ENCODE measurements at regions not wholly inside any gene's neighbourhood (a gene's known extent, or its start where the extent isn't known, plus 50 kb on each side); places are given as distances from the start of the nearest gene placed in this dataset.

DNA sequence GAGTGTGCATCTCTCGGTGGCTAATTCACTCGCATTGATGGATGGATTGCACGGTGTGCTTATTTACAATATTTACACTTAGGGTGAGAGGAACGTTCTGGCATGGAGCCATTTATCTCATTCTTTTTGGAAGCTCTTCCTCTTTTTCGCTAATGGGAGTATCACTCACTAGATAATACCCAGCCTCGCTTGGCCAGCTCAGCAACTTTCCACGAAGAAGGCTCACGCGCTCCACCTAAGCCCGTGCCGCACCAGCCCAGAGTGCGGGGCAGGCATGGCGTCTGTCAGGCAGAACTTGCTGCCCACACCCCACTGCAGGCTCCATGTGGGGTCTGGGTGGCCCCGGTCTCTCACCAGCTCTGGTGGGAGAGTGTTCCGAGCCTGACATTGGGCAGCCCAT lies 484.9 kb downstream of the NPHP4 start:
- DNase-seq (ENCODE audit: low read depth), result no peak
- TF ChIP-seq, protein P1, sequence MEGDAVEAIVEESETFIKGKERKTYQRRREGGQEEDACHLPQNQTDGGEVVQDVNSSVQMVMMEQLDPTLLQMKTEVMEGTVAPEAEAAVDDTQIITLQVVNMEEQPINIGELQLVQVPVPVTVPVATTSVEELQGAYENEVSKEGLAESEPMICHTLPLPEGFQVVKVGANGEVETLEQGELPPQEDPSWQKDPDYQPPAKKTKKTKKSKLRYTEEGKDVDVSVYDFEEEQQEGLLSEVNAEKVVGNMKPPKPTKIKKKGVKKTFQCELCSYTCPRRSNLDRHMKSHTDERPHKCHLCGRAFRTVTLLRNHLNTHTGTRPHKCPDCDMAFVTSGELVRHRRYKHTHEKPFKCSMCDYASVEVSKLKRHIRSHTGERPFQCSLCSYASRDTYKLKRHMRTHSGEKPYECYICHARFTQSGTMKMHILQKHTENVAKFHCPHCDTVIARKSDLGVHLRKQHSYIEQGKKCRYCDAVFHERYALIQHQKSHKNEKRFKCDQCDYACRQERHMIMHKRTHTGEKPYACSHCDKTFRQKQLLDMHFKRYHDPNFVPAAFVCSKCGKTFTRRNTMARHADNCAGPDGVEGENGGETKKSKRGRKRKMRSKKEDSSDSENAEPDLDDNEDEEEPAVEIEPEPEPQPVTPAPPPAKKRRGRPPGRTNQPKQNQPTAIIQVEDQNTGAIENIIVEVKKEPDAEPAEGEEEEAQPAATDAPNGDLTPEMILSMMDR (IDR thresholded peaks at IDR 0.05; ENCODE audit: control insufficient read depth, extremely low read depth, insufficient read depth), result no peak
- no peak overlapping the region for H3K4me3 ChIP-seq (ENCODE audit: low read depth, low read length)

DNA sequence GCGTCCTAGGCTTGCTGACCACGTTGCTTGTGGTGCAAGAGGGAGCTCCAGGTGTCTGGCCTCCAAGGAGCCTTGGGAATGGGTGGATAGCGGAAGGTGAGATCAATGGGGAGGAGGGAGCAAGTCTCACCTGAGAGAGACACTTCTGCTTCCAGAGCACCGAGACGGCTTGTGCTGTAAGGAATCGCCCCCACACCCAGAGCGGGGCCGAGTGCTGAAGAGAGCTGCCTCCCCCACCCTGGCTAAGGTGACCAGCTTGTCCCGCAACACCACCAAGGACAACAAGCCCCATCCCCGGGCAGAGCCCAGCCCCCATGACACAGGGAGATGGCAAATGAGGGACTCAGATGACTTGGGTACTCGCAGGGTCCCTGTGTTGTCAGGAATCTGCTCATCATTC lies 485.6 kb downstream of the NPHP4 start:
- no peak overlapping the region for H3K4me3 ChIP-seq (ENCODE audit: low read depth, low read length)
- TF ChIP-seq, protein P1 (IDR thresholded peaks at IDR 0.05; ENCODE audit: control insufficient read depth, extremely low read depth, insufficient read depth), result no peak
- no peak for DNase-seq (ENCODE audit: low read depth)

DNA sequence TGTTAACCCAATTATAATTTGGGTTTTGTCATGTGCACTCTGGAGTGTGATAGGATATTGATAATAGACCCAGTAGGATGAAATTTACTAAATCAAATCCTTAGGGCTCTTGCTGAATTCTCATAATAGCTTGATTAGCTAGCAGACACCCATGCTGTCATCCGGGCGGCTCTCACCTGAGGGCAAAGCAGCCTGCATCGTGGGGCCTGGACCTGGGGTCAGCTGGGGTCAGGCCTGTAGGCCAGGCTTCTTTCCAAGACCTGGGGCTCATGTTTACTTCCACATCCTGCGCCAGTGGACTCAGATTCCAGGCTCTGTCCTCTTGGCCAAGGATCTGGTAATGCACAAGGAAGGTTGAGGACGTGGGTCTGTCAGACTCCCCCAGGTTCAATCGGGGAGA lies 486.3 kb downstream of the NPHP4 start:
- TF ChIP-seq, protein P1 (IDR thresholded peaks at IDR 0.05; ENCODE audit: control insufficient read depth, extremely low read depth, insufficient read depth), result no peak
- H3K4me3 ChIP-seq (ENCODE audit: low read depth, low read length), result no peak overlapping the region
- no peak for DNase-seq (ENCODE audit: low read depth)

DNA sequence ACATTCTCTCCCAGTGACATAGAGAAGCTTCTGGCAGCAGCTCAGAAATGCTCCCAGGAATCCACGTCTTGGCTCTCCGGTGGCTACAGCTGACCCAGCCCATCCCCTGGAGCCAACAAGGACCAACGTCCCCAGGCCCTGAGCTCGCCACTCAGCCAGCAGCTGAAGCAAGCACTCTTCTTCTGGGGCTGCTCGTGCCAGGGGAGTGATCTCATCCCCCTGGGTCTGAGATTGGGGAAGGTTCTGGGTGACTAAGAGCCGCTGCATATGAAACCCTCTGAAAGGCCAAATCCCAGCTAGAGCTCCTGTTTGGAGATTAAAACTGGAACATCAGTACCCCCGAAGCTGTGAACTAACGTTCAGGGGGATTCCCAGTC lies 487.9 kb downstream of the NPHP4 start:
- H3K4me3 ChIP-seq (ENCODE audit: low read depth, low read length), result no peak overlapping the region
- no peak for DNase-seq (ENCODE audit: low read depth)
- TF ChIP-seq, protein P1 (IDR thresholded peaks at IDR 0.05; ENCODE audit: control insufficient read depth, extremely low read depth, insufficient read depth), result no peak

DNA sequence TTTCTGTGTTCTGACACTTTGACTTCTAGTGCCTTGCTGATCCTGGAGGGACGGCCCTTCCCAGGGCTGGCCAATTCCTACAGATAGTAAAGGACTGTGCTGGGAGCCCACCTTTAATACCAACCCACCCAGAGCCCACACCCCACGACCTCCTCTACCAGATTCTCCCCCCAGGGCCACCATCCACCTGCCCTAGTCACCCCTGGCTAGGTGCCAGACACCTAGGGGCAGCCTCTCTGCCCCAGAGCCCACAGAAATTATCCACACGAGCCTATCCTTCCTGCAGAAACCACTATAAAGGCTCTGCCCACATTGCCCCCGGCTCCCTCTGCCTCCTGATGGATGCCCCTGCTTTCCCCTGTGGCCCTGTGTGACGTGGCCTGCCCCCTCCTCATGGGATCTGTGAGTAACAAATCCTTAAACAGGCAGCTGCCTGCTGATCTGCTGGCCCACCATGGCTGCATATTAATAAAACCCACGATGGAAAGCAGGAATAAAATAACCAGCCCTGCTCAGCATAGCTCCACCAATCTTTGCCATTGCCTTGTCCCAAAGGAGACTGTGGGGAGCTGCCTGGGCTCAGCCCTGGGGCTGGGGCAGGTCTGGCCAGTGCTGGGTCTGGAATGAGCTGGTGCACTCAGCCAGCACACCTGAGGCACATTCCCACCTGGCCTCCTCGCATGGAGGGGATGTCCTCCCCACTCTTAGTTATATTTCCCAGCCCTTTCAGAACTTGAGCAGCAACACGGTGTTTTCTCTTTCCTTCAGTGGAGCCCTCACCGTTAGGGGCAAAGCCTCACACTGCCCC lies 488.5 kb downstream of the NPHP4 start:
- DNase-seq (ENCODE audit: low read depth), result no peak
- TF ChIP-seq, protein P1 (IDR thresholded peaks at IDR 0.05; ENCODE audit: control insufficient read depth, extremely low read depth, insufficient read depth), result no peak

DNA sequence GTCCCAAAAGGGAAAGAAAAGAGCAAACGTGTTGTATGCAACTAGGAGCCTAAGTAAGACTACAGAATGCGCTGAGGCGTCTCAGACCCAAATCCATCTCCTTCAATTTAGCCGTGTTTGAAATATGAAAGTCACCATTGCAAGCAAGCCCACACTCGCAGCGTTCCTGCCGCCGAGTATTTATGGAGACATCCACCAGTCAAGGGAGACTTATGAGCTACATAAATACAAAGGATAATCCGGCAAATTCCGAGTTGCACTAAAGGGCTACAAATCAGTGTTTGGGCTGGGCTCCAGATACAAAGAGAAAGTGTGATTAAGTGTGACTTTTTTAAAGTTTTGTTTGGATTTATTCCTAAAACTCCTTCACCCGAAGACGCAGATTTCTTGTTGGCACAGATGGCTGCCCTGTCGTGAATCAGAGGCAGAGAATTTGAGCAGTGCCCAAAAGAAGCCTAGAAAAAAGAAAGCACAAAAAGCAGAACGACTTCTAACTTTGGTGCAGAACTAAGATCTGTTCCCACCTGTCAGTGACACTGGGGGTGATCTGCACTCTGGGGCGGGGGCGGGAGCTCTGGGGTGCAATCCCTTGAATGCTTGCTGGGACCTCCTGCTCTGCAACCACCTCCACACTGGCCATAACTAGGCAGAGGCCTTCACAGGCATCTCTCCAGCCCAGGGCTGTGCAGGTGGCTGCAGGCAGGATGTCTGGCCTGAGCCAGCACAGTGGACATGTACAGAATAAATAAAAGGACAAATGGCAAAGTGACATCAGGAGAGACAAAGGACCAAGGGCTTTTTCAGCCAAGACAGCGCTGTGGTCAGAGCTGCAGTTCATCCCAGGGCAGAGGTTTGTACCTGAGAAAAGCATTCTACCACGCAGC lies 489.7 kb downstream of the NPHP4 start:
- DNase-seq (ENCODE audit: low read depth), result no peak
- TF ChIP-seq, protein P1 (IDR thresholded peaks at IDR 0.05; ENCODE audit: control insufficient read depth, extremely low read depth, insufficient read depth), result no peak

More for the DNA sequence above, 488.5 kb downstream of the NPHP4 start:
- H3K4me3 ChIP-seq (ENCODE audit: low read depth, low read length), result no peak overlapping the region

More for the DNA sequence above, 489.7 kb downstream of the NPHP4 start:
- no peak overlapping the region for H3K4me3 ChIP-seq (ENCODE audit: low read depth, low read length)
